ENCODE measurements at regions not wholly inside any gene's neighbourhood (a gene's known extent, or its start where the extent isn't known, plus 50 kb on each side); places are given as distances from the start of the nearest gene placed in this dataset.

DNA sequence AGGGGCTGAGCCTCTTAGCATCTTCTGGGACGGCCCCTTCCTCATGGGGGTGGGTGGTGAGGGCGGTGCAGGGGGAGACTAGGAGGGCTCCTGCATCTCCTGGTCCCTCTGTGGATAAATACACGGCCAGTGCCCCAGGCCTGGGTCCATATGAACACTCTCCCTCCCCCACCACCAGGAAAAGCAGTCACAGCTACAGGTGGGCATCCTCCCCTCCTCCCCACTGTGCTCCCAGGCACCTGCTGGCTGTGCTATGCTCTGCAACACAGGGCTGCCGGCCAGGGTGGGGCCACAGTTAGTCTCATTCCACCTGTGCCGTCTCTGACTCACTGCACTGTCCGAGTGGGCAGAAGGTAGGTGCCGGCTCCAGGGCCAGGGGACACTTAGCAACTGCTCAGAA, 87.3 kb upstream of the INSIG1 start:
- TF ChIP-seq POLR2A (IDR thresholded peaks at IDR 0.05; ENCODE audit: low read length) (no peak), GATA1 (IDR thresholded peaks at IDR 0.05; ENCODE audit: low read depth, low read length) (no peak)

Measured in erythroblast (primary cell).